HG03064 (cell line): ENCODE measurements at regions not wholly inside any gene's neighbourhood (a gene's known extent, or its start where the extent isn't known, plus 50 kb on each side); places are given as distances from the start of the nearest gene placed in this dataset.
"Not testable (repeated sequence)": the region's sequence is repeated elsewhere in the genome, so short reads cannot be mapped to it uniquely, and the experiment has no call there.

Experiments
- ATAC-seq: cut with Tn5 transposase; IDR thresholded peaks from one replicate; pipeline ENCODE4 v1.9.1; 2021; ENCODE audit warnings: low read depth; ENCODE audit not compliant: unreplicated experiment

DNA sequence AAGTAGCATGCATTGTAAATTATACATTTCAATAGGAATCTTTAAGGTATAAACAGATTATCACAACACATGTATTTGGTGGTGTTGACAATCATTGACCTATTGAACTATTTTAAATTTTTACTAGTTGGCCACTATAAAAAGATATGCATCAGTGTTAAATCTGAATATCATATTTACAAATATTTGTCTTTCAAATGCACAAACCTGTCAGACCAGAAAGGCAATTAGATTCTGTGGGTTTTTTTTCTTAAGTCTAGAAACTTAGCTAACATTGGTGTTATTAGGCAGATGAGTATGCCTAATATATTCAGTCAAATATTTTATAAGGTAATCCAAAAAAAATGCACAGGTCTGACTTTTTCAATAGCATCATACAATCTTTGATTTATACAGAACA, 241.4 kb upstream of the DGKB start:
- ATAC-seq: no peak

- ATAC-seq: no peak
Observed at GRCh38 chr7:15143121-15143520, 240.6 kb upstream of the DGKB start.

DNA sequence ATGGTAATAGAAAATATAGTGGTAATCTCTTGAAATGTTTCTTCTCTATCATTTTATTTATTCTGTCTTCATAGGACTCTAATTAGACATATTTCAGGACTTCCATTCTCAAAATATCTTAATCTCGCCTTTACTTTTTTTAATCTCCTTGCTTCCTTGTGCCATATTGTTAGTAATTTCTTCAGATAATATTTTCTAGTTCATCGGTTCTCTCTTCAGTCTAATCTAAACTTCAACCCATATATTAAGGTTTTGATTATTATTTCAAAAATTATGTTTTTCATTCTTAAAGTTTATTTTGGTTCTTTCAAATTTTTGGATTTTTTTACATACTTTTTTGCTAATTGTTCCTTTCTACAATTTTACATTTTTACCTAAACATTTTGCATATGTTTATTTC, 237.9 kb upstream of the DGKB start:
- no peak for ATAC-seq

- ATAC-seq: no peak
Observed at GRCh38 chr7:15131661-15132060, 229.1 kb upstream of the DGKB start.

- no peak for ATAC-seq
Observed at GRCh38 chr7:15130666-15131541, 228.4 kb upstream of the DGKB start.

DNA sequence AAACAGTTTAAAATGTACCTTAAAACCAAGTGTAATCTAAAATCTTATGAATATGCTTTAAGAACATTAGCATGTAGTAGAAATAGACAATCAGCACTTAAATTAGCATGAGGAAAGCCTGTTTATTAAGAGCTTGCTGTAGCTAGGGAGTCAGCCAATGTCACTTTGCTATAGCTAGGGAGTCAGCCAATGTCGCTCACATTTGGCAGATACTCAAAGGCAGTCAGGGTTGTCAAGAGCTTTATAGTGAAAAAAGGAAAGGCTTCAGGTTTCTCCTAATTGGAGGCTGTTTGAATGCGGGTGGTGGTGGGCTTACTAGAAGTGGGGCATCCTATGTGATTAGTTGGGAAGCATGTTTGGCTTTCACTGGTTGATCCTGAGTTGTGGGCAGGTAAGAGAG, 226.2 kb upstream of the DGKB start:
- no peak for ATAC-seq

GRCh38 chr7:15126653-15127052, 224.1 kb upstream of the DGKB start:
- ATAC-seq: not testable (repeated sequence)

DNA sequence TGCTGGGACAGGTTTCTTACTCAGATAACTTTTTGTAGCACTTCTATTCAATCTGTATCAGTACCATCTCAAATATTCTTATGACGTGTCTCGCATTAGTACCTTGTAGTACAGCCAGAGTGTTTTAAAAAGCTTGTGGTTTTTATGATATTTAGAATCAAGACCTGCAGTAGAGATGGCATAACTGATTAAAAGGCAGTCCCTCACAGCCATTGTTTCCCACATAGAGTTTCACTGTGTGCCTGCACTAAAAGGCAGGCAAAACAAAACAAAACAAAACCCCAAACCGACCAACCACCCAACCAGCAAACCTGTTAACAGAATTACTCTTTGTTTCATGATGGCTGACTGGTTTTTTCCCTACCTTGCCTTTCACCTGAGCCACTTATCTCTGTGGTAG, 221.3 kb upstream of the DGKB start:
- no peak for ATAC-seq

DNA sequence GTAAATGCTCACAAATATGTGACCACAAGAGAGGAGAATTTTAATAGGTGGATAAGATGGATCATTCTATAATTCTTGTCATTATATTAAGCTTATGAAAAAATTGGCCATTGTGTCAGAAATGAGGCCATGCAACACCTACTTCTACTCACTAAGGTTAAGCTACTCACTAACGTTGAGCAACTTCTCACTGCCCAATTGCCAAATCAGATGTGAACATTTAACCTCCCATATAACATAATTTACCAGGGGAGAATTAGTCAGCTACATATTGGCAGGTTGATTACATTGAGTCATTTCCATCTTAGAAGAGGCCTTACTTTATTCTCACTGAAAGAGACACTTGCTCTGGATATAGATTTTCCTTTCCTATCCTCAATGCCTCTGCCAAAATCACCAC, 211.2 kb upstream of the DGKB start:
- no peak for ATAC-seq

GRCh38 chr7:15105711-15106110, 203.2 kb upstream of the DGKB start:
- no peak for ATAC-seq

GRCh38 chr7:15104411-15105092, 202.0 kb upstream of the DGKB start:
- no peak for ATAC-seq

GRCh38 chr7:15099074-15099473, 196.5 kb upstream of the DGKB start:
- ATAC-seq: no peak

GRCh38 chr7:15096853-15097252, 194.3 kb upstream of the DGKB start:
- no peak for ATAC-seq

GRCh38 chr7:15094989-15095388, 192.4 kb upstream of the DGKB start:
- no peak for ATAC-seq

DNA sequence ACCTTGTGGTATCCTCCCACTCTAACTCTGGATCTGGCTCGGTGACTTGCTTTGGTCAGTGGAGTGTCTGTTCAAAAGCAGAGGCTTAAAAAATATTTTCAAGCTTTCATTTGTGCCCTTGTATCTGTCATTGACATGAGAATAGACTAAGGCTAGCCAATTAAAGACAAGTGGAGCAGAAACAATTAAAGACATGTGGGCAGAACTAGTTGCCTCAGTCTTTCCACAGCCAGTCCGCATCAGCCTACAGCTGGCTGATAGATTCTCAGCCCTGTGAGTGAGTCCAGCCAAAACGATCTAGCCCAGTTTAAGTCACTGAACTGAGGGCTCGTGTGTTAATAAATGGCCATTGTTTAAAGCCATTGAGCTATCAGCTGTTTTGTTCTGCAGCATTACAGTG, 185.2 kb upstream of the DGKB start:
- ATAC-seq: no peak

DNA sequence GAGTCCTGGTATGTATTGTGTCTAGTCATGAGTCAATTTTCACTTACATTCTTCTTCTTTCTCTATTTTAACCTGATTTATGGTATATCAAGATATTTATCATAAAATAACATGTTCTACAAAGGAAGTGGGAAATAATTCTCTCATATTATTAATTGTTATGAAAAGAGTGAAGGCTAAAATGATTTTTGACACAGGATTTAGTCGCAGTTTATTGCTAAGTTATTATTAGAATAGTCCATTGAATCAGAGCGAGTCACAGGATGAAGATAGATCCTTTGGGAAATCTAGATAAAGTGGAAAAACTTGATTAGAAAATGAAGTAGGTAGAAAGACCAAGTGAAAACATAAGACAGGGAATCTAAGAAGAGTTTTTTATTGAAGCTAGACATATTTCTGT, 184.3 kb upstream of the DGKB start:
- ATAC-seq: no peak

GRCh38 chr7:15086131-15086611, 183.6 kb upstream of the DGKB start:
- no peak for ATAC-seq

- no peak for ATAC-seq
Observed at GRCh38 chr7:15085366-15085765, 182.8 kb upstream of the DGKB start.

DNA sequence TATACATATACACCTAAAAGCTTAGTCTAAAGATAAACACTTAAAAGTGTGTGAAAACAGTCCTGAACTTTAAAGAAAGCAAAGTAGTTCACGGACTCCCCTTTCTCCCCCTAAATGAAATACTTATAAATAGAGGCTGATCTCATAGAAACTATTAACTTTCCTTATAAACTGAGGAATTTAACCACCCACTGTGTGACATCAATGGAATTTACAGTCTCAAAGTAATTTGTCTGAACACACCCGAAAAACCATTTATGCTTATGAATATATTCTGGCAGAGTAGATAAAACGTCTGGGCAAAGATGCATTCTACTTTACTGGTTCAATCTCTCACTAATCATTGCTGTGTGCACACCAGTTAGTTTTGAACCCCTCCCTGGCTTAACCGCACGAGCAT, 181.8 kb upstream of the DGKB start:
- ATAC-seq: no peak

DNA sequence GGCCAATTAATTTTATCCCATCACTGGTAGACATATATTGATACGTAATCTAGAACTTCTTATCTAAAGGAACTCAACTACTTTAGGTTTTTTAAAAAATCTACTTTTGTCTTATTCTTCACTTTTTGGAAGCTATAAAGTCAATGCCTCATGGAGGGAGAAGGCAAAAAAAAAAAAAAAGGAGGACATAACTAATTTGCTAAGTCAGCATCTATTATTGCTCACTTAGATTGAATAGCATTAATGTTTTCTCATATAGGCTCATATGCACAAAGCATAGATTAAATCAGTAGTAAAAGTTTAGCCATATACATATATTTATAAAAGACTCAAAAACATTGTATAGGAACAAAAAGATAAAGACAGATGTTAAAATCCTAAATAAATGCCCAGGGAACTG, 179.3 kb upstream of the DGKB start:
- no peak for ATAC-seq

GRCh38 chr7:15073301-15073700, 170.8 kb upstream of the DGKB start:
- no peak for ATAC-seq

DNA sequence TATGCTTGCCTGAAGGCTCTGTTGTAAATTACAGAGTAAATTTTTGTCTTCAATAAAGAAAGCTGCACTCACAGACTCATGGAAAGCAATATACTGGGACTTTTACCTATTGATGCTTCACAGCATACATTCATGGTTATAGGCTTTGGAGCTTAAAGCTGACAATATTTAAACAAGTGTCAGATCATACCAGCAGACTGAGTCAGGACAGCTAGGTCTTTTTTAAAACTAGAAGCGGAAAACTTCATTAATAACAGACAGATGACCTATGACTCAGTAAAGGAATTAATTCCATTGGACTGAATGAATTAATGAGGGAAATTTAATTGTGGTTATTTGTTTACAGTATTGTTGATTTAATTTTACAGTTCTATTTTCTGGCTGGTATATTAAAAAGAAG, 165.8 kb upstream of the DGKB start:
- ATAC-seq: no peak
